HL-60 (cell line): ENCODE measurements at regions not wholly inside any gene's neighbourhood (a gene's known extent, or its start where the extent isn't known, plus 50 kb on each side); places are given as distances from the start of the nearest gene placed in this dataset.

Experiments used
- CTCF ChIP-seq: IDR thresholded peaks from one replicate; pipeline ENCODE4 v1.5.1; 2011; ENCODE audit warnings: low read length, control low read depth, inconsistent platforms; ENCODE audit not compliant: insufficient read depth
- GABPA ChIP-seq: IDR thresholded peaks from 2 replicates; pipeline ENCODE4 v1.6.1; 2012; ENCODE audit warnings: low read depth
- POLR2AphosphoS5 ChIP-seq: IDR thresholded peaks from 2 replicates; pipeline ENCODE4 v1.6.1; 2012; ENCODE audit warnings: low read depth
- REST ChIP-seq: IDR thresholded peaks from 2 replicates; pipeline ENCODE4 v1.6.1; 2012; ENCODE audit warnings: low read depth; ENCODE audit not compliant: insufficient replicate concordance
- SPI1 ChIP-seq: IDR thresholded peaks from 2 replicates; pipeline ENCODE4 v1.6.1; 2012; ENCODE audit warnings: low read depth, mild to moderate bottlenecking, borderline replicate concordance

- no peak for TF ChIP-seq CTCF
- no peak for TF ChIP-seq REST
- TF ChIP-seq POLR2AphosphoS5, result no peak
- TF ChIP-seq GABPA, result no peak
- no peak for TF ChIP-seq SPI1
These were observed 54.2 kb upstream of the ADAM23 start for GRCh38 chr2:206389164-206389563.
